GM12891 (cell line): ENCODE measurements at regions not wholly inside any gene's neighbourhood (a gene's known extent, or its start where the extent isn't known, plus 50 kb on each side); places are given as distances from the start of the nearest gene placed in this dataset.

Experiments
- POLR2A ChIP-seq: IDR thresholded peaks from 2 replicates; pipeline ENCODE4 v1.6.1; 2011; ENCODE audit warnings: low read depth, low read length, control low read depth
- POLR2AphosphoS5 ChIP-seq: IDR thresholded peaks from 2 replicates; pipeline ENCODE4 v1.6.1; 2011; ENCODE audit warnings: low read depth, low read length, control low read depth
- TAF1 ChIP-seq: IDR thresholded peaks from 2 replicates; pipeline ENCODE4 v1.6.1; 2011; ENCODE audit warnings: low read depth, low read length, control low read depth

DNA sequence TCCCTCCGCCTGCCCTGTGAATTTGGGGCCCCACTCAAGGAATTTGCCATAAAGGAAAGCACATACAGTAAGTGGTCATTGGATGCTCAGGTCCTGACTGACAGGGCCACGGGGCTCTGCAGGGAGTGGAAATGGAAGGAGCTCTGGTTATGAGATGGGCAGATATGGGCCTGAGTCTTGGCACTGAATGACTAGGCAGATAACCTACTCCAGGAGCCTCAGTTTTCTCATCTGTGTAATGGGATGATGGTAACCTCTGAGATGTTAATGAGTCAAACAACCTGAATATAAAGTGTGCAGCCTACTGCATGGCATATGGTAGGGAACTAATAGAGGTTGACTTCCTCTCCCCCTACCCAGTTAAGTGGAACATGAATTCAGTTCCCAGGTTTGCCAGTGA lies 56.4 kb upstream of the NAA20 start:
- TF ChIP-seq POLR2AphosphoS5 (no peak), POLR2A (no peak), TAF1 (no peak)
